AG08395 (cell line): ENCODE measurements at regions not wholly inside any gene's neighbourhood (a gene's known extent, or its start where the extent isn't known, plus 50 kb on each side); places are given as distances from the start of the nearest gene placed in this dataset.

Experiments
- DNase-seq: peaks from one replicate; pipeline ENCODE4 v3.0.0; 2012; ENCODE audit warnings: mixed read lengths, low spot score

DNA sequence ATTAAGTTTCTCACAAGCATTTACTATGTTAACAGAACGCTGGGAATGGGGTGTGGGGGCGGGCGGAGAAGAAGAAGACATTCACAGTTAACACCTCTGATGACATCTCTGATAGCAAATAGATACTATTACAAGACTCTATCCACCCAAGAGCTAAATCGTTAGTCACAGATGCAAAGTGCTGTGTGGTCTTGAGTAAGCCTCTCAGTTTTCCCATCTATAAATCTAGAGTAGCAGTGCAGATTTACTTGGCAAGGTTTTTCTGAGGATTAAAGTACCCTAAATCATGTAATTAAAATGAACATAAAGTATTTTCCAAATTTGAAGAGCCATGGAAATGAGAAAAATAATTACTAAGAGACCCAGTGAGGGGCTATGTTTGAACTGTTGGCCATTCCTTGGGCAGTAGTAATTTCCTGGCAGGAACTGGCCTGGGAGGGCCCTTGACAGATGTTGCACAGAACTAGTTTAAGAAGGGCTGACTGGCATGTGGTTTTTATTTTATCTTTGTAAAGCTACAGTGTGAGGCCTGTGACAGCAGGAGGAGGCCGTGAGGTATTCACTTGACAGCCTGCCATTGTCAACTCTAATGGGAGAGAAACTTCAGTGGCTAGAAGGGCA lies 58.7 kb upstream of the APOBEC4 start:
- peak; percentile 71 for DNase-seq

GRCh38 chr1:183711165-183711682 lies 58.1 kb upstream of the APOBEC4 start:
- no peak for DNase-seq

GRCh38 chr1:183710734-183711133 lies 57.6 kb upstream of the APOBEC4 start:
- DNase-seq = no peak

GRCh38 chr1:183710333-183710732 lies 57.2 kb upstream of the APOBEC4 start:
- no peak for DNase-seq

DNA sequence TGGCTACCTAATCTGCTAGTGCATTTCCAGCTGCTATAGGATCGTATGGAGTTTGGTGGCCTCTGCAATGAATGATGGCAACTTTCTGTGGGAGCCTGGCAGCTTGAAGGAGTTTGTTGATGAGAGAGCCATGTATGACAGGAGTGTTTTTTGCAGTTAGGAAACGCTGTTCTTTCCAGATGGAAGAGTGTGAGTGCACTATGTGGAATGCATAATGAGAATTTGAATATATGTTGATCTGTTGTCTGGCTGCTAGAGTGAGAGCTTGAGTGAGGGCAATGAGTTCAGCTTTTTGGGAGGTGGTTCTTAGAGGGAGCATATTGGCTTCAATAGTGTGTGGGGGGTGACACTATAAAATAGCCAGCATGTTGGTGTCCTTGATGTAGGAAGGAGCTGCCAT lies 51.0 kb upstream of the APOBEC4 start:
- no peak for DNase-seq
